GM18951 (cell line): ENCODE measurements at regions not wholly inside any gene's neighbourhood (a gene's known extent, or its start where the extent isn't known, plus 50 kb on each side); places are given as distances from the start of the nearest gene placed in this dataset.

Experiments
- POLR2A ChIP-seq: IDR thresholded peaks from 4 replicates; pipeline ENCODE4 v1.6.1; 2011; ENCODE audit warnings: mild to moderate bottlenecking; ENCODE audit not compliant: insufficient read length, insufficient read depth; ENCODE audit errors: extremely low read depth
- in situ Hi-C: fragments of 300-500 bp; cut with MboI; formaldehyde crosslinking; loops from one replicate; pipeline ENCODE4 v1.12.0; 2022; ENCODE audit warnings: low sequenced_read_pairs, mixed read lengths, inconsistent platforms; ENCODE audit not compliant: unreplicated experiment

DNA sequence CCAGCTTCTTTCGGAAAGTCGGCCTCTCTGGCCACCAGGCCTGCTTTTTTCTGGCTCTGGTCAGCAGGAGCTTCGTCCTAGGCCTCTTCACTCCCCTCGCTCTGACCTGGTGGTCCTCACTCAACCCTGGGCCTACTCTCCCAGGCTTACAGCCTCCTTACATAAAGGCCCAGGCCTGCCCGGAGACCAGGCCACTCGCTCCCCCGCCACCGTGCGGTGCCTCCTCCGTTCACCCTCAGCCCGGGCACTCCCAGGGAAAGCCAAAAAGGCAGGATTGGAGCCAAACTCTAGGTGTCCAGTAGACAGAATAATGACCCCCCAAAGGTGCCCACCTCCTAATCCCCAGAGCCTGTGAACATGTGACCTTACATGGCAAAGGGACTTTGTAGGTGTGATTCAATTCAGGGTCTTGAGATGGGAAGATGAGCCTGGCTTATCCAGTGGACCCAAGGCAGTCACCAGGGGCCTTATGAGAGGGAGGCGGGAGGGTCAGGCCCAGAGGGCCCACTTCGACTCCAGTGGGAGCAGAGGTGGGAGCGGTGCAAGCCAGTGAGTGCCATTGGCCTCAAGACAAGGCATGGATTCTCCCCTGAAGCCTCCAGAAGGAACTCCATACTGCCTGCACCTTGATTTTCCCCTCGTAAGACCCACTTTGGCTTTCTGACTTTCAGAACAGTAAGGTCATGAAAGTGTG lies 118.6 kb upstream of the PTPN1 start:
- in situ Hi-C loops = no loop called here
- no peak for TF ChIP-seq POLR2A

DNA sequence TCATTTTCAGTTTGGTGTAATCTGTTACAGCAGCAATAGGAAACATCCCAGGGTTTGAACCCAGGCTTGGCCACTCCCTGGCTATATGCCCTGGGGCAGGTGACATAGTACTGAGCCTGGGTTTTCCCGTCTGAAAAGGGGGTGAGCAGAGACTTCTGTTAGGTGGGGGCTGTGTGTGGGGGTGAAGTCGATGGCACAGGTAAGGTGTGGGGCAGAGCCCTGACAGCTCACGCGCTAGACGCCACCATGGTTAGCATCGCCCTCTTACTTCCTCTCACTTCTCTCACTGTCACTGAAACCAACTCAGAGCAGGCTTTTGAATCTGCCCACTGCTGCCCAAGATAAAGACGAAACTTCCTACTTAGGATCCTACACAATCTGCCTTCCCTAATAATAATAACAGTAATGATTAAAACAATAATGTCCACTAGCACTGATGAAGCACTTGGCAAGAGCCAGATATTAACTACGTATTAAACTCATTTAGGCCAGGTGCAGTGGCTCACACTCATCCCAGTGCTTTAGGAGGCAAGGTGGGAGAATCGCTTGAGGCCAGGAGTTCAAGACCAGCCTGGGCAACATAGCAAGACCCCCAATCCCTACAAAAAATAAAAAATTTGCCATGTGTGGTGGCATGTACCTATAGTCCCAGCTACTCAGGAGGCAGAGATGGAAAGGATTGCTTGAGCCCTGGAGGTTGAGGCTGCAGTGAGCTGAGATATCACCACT lies 117.9 kb upstream of the PTPN1 start:
- in situ Hi-C loops = no loop called here

DNA sequence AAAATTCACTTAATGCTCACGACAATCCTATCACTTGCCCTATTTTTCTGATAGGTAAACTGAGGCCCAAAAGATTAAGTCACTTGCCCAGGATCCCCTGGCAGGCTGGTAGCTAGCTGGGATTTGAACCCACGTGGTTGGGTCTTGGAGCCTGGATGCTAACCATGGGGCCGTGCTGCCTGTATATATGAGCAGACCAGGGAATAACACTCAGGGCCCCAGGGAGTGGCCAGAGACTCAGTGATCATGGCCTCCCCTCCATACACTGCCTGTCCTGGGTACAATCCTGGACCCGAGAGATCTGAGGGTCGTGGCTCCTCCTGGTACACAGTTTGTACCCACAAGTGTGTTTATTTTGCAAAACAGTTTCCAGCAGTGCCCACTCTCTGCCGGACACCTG lies 116.9 kb upstream of the PTPN1 start:
- in situ Hi-C loops = no loop called here

More for the DNA sequence above, 117.9 kb upstream of the PTPN1 start:
- TF ChIP-seq POLR2A = no peak

GRCh38 chr20:50393990-50394561 lies 116.1 kb upstream of the PTPN1 start:
- in situ Hi-C loops = no loop called here
- TF ChIP-seq POLR2A = no peak

More for the DNA sequence above, 116.9 kb upstream of the PTPN1 start:
- no peak for TF ChIP-seq POLR2A

- no peak for TF ChIP-seq POLR2A
- in situ Hi-C loops = no loop called here
Measured at GRCh38 chr20:50394569-50394968, 115.6 kb upstream of the PTPN1 start.

DNA sequence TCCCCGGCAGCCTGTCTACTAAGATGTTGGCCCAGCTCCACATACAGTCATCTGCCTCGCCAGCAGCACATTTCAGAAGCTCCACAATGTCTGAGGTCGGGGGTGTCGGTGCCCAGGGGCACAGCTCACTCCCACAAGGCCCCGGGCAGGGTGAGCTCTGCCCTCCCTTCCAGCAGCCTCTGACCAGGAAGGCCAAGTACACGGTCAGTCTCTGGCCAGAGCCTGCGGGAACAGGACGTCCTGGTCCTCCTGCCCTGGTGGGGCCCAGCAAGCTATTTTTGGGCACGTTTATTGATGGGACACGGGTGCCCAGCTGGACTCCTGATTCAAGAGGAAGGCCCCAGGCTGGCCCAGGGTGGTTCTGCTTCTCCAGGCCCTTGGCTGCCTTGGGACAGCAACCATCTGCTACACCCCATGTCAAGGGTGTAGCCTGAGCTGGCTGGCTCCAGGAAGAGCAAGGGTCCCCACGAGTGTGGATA lies 114.9 kb upstream of the PTPN1 start:
- no peak for TF ChIP-seq POLR2A
- in situ Hi-C loops = no loop called here

DNA sequence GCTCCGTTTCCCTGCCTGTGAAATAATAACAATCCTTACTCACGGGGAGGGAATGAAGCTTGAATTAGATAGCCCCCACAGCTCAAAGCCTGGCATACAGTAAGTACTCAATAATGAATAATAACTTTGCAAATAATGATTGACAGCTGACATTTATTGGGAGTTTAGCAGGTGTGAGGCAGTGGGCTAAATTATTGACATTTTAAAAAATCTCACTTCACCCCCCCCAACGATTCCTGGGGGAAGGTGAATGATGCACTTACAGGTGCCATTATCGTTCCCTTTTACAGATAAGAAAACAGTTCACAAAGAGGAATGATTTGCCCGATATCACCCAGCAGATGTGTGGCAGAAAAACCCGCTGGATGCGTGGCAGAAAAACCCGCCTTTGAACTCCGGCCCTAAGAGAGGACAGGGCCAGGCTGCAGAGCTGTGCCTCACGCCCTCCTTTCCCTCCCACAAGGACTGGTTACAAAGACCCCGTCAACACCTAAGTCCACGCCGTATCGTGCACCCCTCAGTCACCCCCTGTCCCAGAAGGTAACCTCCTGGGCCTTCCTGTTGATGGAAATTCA lies 114.2 kb upstream of the PTPN1 start:
- TF ChIP-seq POLR2A = no peak
- in situ Hi-C loops = no loop called here

DNA sequence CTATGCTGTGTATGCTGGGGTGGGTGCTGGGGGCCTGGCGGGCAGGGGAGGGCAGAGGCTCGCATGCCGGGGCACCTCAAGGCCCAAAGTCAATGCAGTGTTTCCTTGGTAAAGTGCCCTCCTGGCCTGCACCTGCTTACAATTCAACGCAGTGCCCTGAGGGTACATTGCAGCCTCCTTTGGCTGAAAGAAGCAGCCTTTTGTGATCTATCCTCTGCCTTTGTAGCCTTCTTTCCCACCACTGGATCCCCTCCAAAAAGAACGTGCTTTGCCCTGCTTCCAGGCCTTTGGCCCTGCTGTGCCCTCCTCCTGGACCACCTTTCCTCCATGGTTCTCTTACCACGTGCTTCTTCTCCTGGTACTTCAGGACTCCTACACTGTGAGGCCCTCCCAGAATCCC lies 113.6 kb upstream of the PTPN1 start:
- in situ Hi-C loops = no loop called here
- no peak for TF ChIP-seq POLR2A

- no peak for TF ChIP-seq POLR2A
- in situ Hi-C loops = no loop called here
Measured at GRCh38 chr20:50397058-50397457, 113.1 kb upstream of the PTPN1 start.

- TF ChIP-seq POLR2A = no peak
- in situ Hi-C loops = no loop called here
Measured at GRCh38 chr20:50398064-50398463, 112.1 kb upstream of the PTPN1 start.

GRCh38 chr20:50398471-50398820 lies 111.7 kb upstream of the PTPN1 start:
- TF ChIP-seq POLR2A = no peak
- in situ Hi-C loops = no loop called here

DNA sequence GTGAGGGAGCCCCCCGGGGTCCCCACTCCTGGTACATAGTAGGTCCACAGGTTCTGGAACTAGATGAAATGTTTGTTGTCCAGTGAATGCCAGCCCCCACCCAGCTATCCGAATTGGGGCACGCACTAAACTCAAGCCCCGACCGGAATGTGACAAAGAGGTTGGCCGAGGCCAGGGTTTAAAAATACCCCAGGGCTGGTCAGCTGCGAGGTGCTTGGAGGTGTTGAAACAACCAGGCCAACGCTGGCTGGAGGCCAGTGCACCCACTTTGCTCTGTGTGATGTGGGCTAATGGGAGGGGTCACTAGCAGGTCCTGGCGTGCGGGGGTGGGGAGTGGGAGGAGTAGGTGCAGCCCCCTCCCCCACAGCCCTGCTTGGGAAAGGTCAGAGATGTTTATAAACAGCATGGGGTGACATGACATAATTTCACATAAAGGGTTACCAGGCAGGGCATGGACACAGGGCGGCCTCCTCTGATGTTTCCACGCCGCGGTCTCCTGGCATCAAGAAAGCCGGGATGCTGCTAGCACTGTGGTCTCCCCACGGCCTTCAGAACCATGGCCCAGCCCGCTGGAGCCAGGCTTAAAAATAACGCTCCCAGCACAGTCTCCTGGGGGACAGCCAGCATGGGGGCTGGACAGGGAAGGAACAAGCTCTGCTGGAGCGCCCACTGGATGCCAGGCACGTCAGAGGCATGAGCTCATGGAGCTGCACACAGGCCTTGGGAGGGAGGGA lies 111.2 kb upstream of the PTPN1 start:
- no peak for TF ChIP-seq POLR2A

GRCh38 chr20:50399555-50399916 lies 110.6 kb upstream of the PTPN1 start:
- no peak for TF ChIP-seq POLR2A

More for the DNA sequence above, 111.2 kb upstream of the PTPN1 start:
- in situ Hi-C loops = no loop called here

More at GRCh38 chr20:50399555-50399916, 110.6 kb upstream of the PTPN1 start:
- in situ Hi-C loops = no loop called here
